ENCODE measurements at regions not wholly inside any gene's neighbourhood (a gene's known extent, or its start where the extent isn't known, plus 50 kb on each side); places are given as distances from the start of the nearest gene placed in this dataset.

DNA sequence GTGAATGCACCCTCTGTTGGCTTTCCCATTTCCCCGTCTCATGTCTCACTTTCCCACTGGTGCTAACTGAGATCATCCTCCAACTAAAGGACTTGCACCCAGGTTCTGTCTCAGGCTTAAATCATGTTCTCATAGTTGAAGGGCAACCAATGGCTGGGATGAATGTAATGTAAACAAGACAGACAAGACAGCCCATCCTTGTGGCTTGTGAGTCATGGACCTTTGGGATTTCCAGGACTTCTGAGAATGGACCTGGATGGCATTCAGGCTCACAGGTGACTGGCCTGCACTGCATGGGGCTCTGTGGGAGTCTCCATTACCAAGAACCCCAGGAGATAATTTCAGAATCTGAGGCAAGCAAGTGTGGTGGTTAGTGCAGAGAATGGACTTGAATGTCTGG lies 347.5 kb downstream of the HAPSTR1 start (continued):
- TF ChIP-seq, protein P1, sequence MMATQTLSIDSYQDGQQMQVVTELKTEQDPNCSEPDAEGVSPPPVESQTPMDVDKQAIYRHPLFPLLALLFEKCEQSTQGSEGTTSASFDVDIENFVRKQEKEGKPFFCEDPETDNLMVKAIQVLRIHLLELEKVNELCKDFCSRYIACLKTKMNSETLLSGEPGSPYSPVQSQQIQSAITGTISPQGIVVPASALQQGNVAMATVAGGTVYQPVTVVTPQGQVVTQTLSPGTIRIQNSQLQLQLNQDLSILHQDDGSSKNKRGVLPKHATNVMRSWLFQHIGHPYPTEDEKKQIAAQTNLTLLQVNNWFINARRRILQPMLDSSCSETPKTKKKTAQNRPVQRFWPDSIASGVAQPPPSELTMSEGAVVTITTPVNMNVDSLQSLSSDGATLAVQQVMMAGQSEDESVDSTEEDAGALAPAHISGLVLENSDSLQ (IDR thresholded peaks at IDR 0.05): no peak
- TF ChIP-seq PHF20 (IDR thresholded peaks at IDR 0.05; ENCODE audit: partially characterized antibody): no peak
- TF ChIP-seq, protein P2, sequence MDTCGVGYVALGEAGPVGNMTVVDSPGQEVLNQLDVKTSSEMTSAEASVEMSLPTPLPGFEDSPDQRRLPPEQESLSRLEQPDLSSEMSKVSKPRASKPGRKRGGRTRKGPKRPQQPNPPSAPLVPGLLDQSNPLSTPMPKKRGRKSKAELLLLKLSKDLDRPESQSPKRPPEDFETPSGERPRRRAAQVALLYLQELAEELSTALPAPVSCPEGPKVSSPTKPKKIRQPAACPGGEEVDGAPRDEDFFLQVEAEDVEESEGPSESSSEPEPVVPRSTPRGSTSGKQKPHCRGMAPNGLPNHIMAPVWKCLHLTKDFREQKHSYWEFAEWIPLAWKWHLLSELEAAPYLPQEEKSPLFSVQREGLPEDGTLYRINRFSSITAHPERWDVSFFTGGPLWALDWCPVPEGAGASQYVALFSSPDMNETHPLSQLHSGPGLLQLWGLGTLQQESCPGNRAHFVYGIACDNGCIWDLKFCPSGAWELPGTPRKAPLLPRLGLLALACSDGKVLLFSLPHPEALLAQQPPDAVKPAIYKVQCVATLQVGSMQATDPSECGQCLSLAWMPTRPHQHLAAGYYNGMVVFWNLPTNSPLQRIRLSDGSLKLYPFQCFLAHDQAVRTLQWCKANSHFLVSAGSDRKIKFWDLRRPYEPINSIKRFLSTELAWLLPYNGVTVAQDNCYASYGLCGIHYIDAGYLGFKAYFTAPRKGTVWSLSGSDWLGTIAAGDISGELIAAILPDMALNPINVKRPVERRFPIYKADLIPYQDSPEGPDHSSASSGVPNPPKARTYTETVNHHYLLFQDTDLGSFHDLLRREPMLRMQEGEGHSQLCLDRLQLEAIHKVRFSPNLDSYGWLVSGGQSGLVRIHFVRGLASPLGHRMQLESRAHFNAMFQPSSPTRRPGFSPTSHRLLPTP (IDR thresholded peaks at IDR 0.05; ENCODE audit: borderline replicate concordance, extremely low read depth, insufficient read length): no peak
- no peak for TF ChIP-seq PCBP2 (IDR thresholded peaks at IDR 0.05; ENCODE audit: low read depth, low read length, poor library complexity, severe bottlenecking)
- no peak for TF ChIP-seq U2AF2 (optimal IDR thresholded peaks at IDR 0.05; ENCODE audit: low read depth, low read length)
- TF ChIP-seq ZNF24 (IDR thresholded peaks at IDR 0.05): no peak
- TF ChIP-seq ELF2 (CRISPR knock-in tag; IDR thresholded peaks at IDR 0.05): no peak
- TF ChIP-seq CCNT2 (IDR thresholded peaks at IDR 0.05; ENCODE audit: borderline replicate concordance, extremely low read depth, insufficient read length, low read depth, low read length): no peak
- TF ChIP-seq NR2C1 (IDR thresholded peaks at IDR 0.05): no peak
- no peak for TF ChIP-seq NR2C1 (tag; IDR thresholded peaks at IDR 0.05)
- TF ChIP-seq RCOR1 (IDR thresholded peaks at IDR 0.05; ENCODE audit: borderline replicate concordance in 1 of 2, low read depth in 2 of 2, low read length in 2 of 2): no peak
- no peak for TF ChIP-seq ZNF311 (CRISPR knock-in tag; IDR thresholded peaks at IDR 0.05)
- TF ChIP-seq ZNF79 (CRISPR knock-in tag; IDR thresholded peaks at IDR 0.05; ENCODE audit: low read depth): no peak
- TF ChIP-seq HDAC2 (IDR thresholded peaks at IDR 0.05): no peak
